Keratinocyte (primary cell): ENCODE measurements at regions not wholly inside any gene's neighbourhood (a gene's known extent, or its start where the extent isn't known, plus 50 kb on each side); places are given as distances from the start of the nearest gene placed in this dataset.

Experiments used
- DNase-seq: peaks from one replicate; pipeline ENCODE4 v3.0.0-alpha.2; 2011; ENCODE audit warnings: low read depth, missing footprints, low spot score
- FAIRE-seq: peaks from 2 replicates; lab custom pipeline; 2011; peaks lifted over from hg19 to GRCh38; lab: Jason Lieb, UNC
- H2AFZ ChIP-seq: 2 replicates; pipeline ENCODE4 v1.6.0; 2012; ENCODE audit warnings: low read length, control low read depth, inconsistent platforms; ENCODE audit not compliant: control insufficient read depth
- H3K27ac ChIP-seq: 2 replicates; pipeline ENCODE4 v1.5.1; 2011; ENCODE audit warnings: low read length; ENCODE audit not compliant: control insufficient read depth, insufficient read depth
- H3K27me3 ChIP-seq: 3 replicates; pipeline ENCODE4 v1.6.0; 2011; ENCODE audit warnings: low read length; ENCODE audit not compliant: control insufficient read depth, insufficient read depth; ENCODE audit errors: extremely low read depth
- H3K36me3 ChIP-seq, 2 experiments: 2 replicates in 1 of 2; 3 replicates in 1 of 2; pipeline ENCODE4 v1.5.1; 2011; ENCODE audit warnings: low read length in 2 of 2, mild to moderate bottlenecking in 1 of 2; ENCODE audit not compliant: control insufficient read depth in 2 of 2, insufficient read depth in 2 of 2; ENCODE audit errors: extremely low read depth in 1 of 2
- H3K4me1 ChIP-seq: 3 replicates; pipeline ENCODE4 v1.5.1; 2011; ENCODE audit warnings: low read length; ENCODE audit not compliant: control insufficient read depth, insufficient read depth; ENCODE audit errors: extremely low read depth
- H3K4me2 ChIP-seq: 3 replicates; pipeline ENCODE4 v1.6.0; 2011; ENCODE audit warnings: low read depth, low read length; ENCODE audit not compliant: control insufficient read depth, insufficient read depth; ENCODE audit errors: extremely low read depth
- H3K4me3 ChIP-seq, 3 experiments: fragments of 200-600 bp in 1 of 3; sonication (generic) in 1 of 3; 2 replicates in 2 of 3; 3 replicates in 1 of 3; pipeline ENCODE4 v1.5.1; 2011 to 2016; ENCODE audit warnings: low read length in 3 of 3, mild to moderate bottlenecking in 3 of 3, control low read depth in 2 of 3, inconsistent platforms in 1 of 3, low read depth in 1 of 3, mixed read lengths in 1 of 3, mixed run types in 1 of 3, moderate library complexity in 1 of 3; ENCODE audit not compliant: control insufficient read depth in 2 of 3, insufficient read depth in 2 of 3; ENCODE audit errors: extremely low read depth in 1 of 3
- H3K79me2 ChIP-seq: 2 replicates; pipeline ENCODE4 v1.6.0; 2012; ENCODE audit warnings: low read length; ENCODE audit not compliant: control insufficient read depth, insufficient read depth
- H3K9ac ChIP-seq: 3 replicates; pipeline ENCODE4 v1.6.0; 2011; ENCODE audit warnings: low read length; ENCODE audit not compliant: control insufficient read depth, insufficient read depth; ENCODE audit errors: extremely low read depth
- H3K9me1 ChIP-seq: 3 replicates; pipeline ENCODE4 v1.6.0; 2011; ENCODE audit warnings: low read length; ENCODE audit not compliant: control insufficient read depth, insufficient read depth; ENCODE audit errors: extremely low read depth
- H3K9me3 ChIP-seq: 2 replicates; pipeline ENCODE4 v1.5.1; 2012; ENCODE audit warnings: low read depth, low read length; ENCODE audit not compliant: control insufficient read depth
- H4K20me1 ChIP-seq: 3 replicates; pipeline ENCODE4 v1.6.0; 2011; ENCODE audit warnings: low read length; ENCODE audit not compliant: control insufficient read depth, insufficient read depth; ENCODE audit errors: extremely low read depth
- CTCF ChIP-seq, 3 experiments: IDR thresholded peaks in 1 of 3; conservative IDR thresholded peaks in 1 of 3; optimal IDR thresholded peaks in 1 of 3; 2 replicates in 2 of 3; 3 replicates in 1 of 3; pipeline versions ENCODE3 to v1.5.1; 2011; ENCODE audit warnings: low read length in 3 of 3, mild to moderate bottlenecking in 3 of 3, moderate library complexity in 2 of 3, control low read depth in 1 of 3, inconsistent platforms in 1 of 3; ENCODE audit not compliant: insufficient read depth in 2 of 3; ENCODE audit errors: extremely low read depth in 1 of 3
- EZH2 ChIP-seq: IDR thresholded peaks from one replicate; pipeline ENCODE4 v1.6.1; 2012; ENCODE audit warnings: inconsistent platforms, mild to moderate bottlenecking, low read length, moderate library complexity
- dilution Hi-C: fragments of 300-500 bp; cut with MboI; formaldehyde crosslinking; loops from one replicate; pipeline ENCODE4 v1.7.0; 2020; ENCODE audit warnings: low sequenced_read_pairs; ENCODE audit not compliant: extremely low pct_ligation_motif_present

- Histone ChIP-seq H3K9me3 (peaks cover 4% of the 10 kb centered on the region), H2AFZ (no peak overlapping the region), H3K36me3 (no peaks in the 10 kb centered on the region), H3K4me1 (no peaks in the 10 kb centered on the region), H4K20me1 (no peaks in the 10 kb centered on the region), H3K4me3 (no peak overlapping the region), H3K27ac (no peak overlapping the region), H3K9ac (no peak overlapping the region), H3K4me2 (no peak overlapping the region), H3K9me1 (no peaks in the 10 kb centered on the region), H3K27me3 (no peaks in the 10 kb centered on the region), H3K79me2 (no peaks in the 10 kb centered on the region)
- dilution Hi-C loops = no loop called here
- no peak for TF ChIP-seq EZH2
- FAIRE-seq (no peak), DNase-seq (no peak)
Observed at GRCh38 chr18:1393929-1394328, 489.3 kb downstream of the ADCYAP1 start.

- TF ChIP-seq CTCF (optimal IDR thresholded peaks at IDR 0.05 in 1 of 3, IDR thresholded peaks at IDR 0.05 in 1 of 3, conservative IDR thresholded peaks at IDR 0.05 in 1 of 3; ENCODE audit: extremely low read depth in 1 of 3, insufficient read depth in 2 of 3, low read length in 3 of 3) (no peak), EZH2 (no peak)
- Histone ChIP-seq H3K36me3 (no peaks in the 10 kb centered on the region), H3K9ac (no peak overlapping the region), H3K27me3 (no peaks in the 10 kb centered on the region), H3K4me1 (no peaks in the 10 kb centered on the region), H3K27ac (no peak overlapping the region), H3K9me1 (no peaks in the 10 kb centered on the region), H2AFZ (no peak overlapping the region), H3K4me2 (no peak overlapping the region), H4K20me1 (no peaks in the 10 kb centered on the region), H3K79me2 (no peaks in the 10 kb centered on the region), H3K4me3 (no peak overlapping the region), H3K9me3 (peaks cover 4% of the 10 kb centered on the region)
- dilution Hi-C loops = no loop called here
- DNase-seq (no peak), FAIRE-seq (no peak)
Observed at GRCh38 chr18:1394426-1394825, 489.8 kb downstream of the ADCYAP1 start.

GRCh38 chr18:1394966-1395365 is 490.3 kb downstream of the ADCYAP1 start:
- Histone ChIP-seq H3K27me3 (no peaks in the 10 kb centered on the region), H2AFZ (no peak overlapping the region), H3K27ac (no peak overlapping the region), H3K4me2 (no peak overlapping the region), H3K79me2 (no peaks in the 10 kb centered on the region), H3K4me1 (no peaks in the 10 kb centered on the region), H3K9ac (no peak overlapping the region), H3K9me1 (no peaks in the 10 kb centered on the region), H3K4me3 (no peak overlapping the region), H4K20me1 (no peaks in the 10 kb centered on the region), H3K9me3 (peaks cover 4% of the 10 kb centered on the region), H3K36me3 (no peaks in the 10 kb centered on the region)
- dilution Hi-C loops = no loop called here
- FAIRE-seq (no peak), DNase-seq (no peak)
- TF ChIP-seq EZH2 (no peak), CTCF (optimal IDR thresholded peaks at IDR 0.05 in 1 of 3, IDR thresholded peaks at IDR 0.05 in 1 of 3, conservative IDR thresholded peaks at IDR 0.05 in 1 of 3; ENCODE audit: extremely low read depth in 1 of 3, insufficient read depth in 2 of 3, low read length in 3 of 3) (no peak)
